Type B pancreatic cell (in vitro differentiated cells): ENCODE measurements at regions not wholly inside any gene's neighbourhood (a gene's known extent, or its start where the extent isn't known, plus 50 kb on each side); places are given as distances from the start of the nearest gene placed in this dataset.

ENCODE experiments used
- DNase-seq: peaks from one replicate; pipeline ENCODE4 v3.0.0; 2021; ENCODE audit warnings: mixed read lengths; ENCODE audit not compliant: unreplicated experiment; ENCODE audit errors: extremely low spot score
- H3K27ac Mint-ChIP-seq: 2 replicates; pipeline ENCODE4 v1.8.0; 2021; ENCODE audit warnings: mild to moderate bottlenecking, mixed read lengths
- H3K27me3 Mint-ChIP-seq: 2 replicates; pipeline ENCODE4 v1.8.0; 2021; ENCODE audit warnings: mixed read lengths
- H3K36me3 Mint-ChIP-seq: 2 replicates; pipeline ENCODE4 v1.8.0; 2021; ENCODE audit warnings: mixed read lengths
- H3K4me1 Mint-ChIP-seq: one replicate; pipeline ENCODE4 v1.8.0; 2021; ENCODE audit warnings: mixed read lengths; ENCODE audit not compliant: unreplicated experiment
- H3K4me3 Mint-ChIP-seq: 2 replicates; pipeline ENCODE4 v1.8.0; 2021; ENCODE audit warnings: mild to moderate bottlenecking, mixed read lengths
- H3K9me3 Mint-ChIP-seq: 2 replicates; pipeline ENCODE4 v1.8.0; 2021; ENCODE audit warnings: mixed read lengths
- CTCF ChIP-seq: fragments of 200-600 bp; sonication (generic); conservative IDR thresholded peaks from 2 replicates; pipeline ENCODE4 v1.5.0; 2021; ENCODE audit warnings: antibody characterized with exemption, mild to moderate bottlenecking

DNA sequence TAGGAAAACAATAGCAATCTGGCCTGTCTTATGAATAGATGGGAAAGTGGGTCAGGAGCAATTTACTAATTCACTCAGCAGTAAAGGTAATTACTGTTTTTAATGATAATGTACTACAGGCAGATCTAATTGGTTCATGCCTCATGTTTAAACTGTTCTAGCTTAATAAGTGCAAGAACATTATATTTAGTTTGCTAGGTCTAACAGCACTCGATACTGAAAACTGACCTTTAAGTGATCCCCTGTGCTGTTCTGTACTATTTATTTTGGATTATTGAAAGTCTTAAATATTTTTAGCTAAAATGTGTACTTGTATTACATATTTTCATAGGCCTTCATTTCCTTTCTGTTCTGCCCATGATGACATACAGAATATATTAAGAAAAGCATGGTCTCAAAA lies 998.0 kb upstream of the GJE1 start:
- no peaks in the 10 kb centered on the region for H3K9me3 Mint-ChIP-seq
- H3K27me3 Mint-ChIP-seq = no peaks in the 10 kb centered on the region
- H3K4me3 Mint-ChIP-seq = no peak overlapping the region
- DNase-seq = no peak
- no peak for TF ChIP-seq CTCF
- no peaks in the 10 kb centered on the region for H3K4me1 Mint-ChIP-seq
- no peaks in the 10 kb centered on the region for H3K36me3 Mint-ChIP-seq
- H3K27ac Mint-ChIP-seq = no peak overlapping the region

- Mint-ChIP-seq H3K9me3 (no peaks in the 10 kb centered on the region), H3K4me1 (no peaks in the 10 kb centered on the region), H3K36me3 (no peaks in the 10 kb centered on the region), H3K27me3 (no peaks in the 10 kb centered on the region), H3K4me3 (no peak overlapping the region), H3K27ac (no peak overlapping the region)
- TF ChIP-seq CTCF = no peak
- DNase-seq = no peak
These were observed 998.9 kb upstream of the GJE1 start for GRCh38 chr6:141133836-141134235.

- Mint-ChIP-seq H3K27ac (no peak overlapping the region), H3K27me3 (no peaks in the 10 kb centered on the region), H3K4me3 (no peak overlapping the region), H3K9me3 (no peaks in the 10 kb centered on the region), H3K36me3 (no peaks in the 10 kb centered on the region), H3K4me1 (no peaks in the 10 kb centered on the region)
- TF ChIP-seq CTCF = no peak
- no peak for DNase-seq
These were observed 999.4 kb upstream of the GJE1 start for GRCh38 chr6:141133346-141133745.

DNA sequence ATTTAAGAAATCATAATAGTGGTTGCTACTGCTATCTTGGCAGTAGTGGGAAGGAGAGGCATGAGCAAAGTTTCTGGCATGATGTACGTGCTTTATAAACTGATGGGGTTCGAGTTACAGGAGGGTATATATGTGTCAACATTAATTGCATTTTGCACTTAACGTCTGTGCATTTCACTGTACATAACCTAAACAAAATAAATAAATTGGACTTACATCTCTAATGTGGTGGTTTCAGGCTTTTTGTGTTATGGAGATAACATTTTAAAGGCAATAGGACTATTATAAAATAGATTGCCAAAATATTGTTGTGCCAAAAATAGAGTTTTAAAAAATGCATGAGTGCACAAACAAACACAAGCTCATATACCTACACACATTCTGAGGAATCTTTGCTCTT lies 1001.1 kb upstream of the GJE1 start:
- H3K9me3 Mint-ChIP-seq = no peaks in the 10 kb centered on the region
- no peak for TF ChIP-seq CTCF
- no peaks in the 10 kb centered on the region for H3K4me1 Mint-ChIP-seq
- DNase-seq = no peak
- no peaks in the 10 kb centered on the region for H3K36me3 Mint-ChIP-seq
- no peak overlapping the region for H3K4me3 Mint-ChIP-seq
- H3K27me3 Mint-ChIP-seq = no peaks in the 10 kb centered on the region
- H3K27ac Mint-ChIP-seq = no peak overlapping the region

DNA sequence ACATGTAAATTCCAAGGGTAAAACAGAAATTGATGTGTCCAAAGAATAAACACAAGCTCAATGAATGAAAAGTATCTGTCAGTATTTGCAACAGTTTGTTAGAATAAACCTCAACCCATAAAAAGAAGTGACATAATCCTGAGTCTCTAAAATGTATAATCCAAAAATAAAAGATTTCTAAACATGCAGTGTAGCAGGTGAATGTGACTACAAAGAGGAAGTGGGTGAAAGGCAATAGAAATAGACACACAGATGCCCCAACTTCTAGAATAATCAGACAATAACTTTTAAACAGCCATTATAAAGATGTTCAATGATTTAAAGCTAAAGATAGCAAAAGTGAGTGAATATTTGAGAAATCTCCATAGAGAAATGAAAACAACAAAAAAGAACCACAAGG lies 1009.2 kb upstream of the GJE1 start:
- Mint-ChIP-seq H3K27me3 (no peaks in the 10 kb centered on the region), H3K9me3 (no peaks in the 10 kb centered on the region), H3K27ac (no peak overlapping the region), H3K4me1 (no peaks in the 10 kb centered on the region), H3K36me3 (no peaks in the 10 kb centered on the region), H3K4me3 (no peak overlapping the region)
- no peak for TF ChIP-seq CTCF
- no peak for DNase-seq

DNA sequence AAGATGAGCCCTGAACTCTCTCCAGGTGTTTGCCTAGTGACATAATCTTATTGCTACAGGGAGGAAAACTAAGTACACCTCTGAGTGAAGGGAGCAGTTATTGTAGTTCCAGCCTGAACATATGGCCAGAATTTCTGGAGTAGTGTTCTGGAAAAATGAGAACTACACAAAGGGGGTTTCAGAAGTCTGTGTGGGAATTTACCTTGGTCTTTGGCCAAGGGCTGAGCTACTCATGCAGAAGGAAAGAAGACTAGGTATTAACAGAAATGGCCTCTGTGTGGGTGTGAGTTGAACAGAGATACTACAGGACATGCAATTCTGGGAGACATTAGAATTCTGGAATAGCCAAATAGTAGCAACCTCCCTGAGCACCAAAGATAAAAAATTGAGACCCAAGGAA lies 1009.7 kb upstream of the GJE1 start:
- TF ChIP-seq CTCF = no peak
- no peak for DNase-seq
- no peaks in the 10 kb centered on the region for H3K4me1 Mint-ChIP-seq
- no peaks in the 10 kb centered on the region for H3K27me3 Mint-ChIP-seq
- H3K27ac Mint-ChIP-seq = no peak overlapping the region
- H3K36me3 Mint-ChIP-seq = no peaks in the 10 kb centered on the region
- no peaks in the 10 kb centered on the region for H3K9me3 Mint-ChIP-seq
- no peak overlapping the region for H3K4me3 Mint-ChIP-seq
